ENCODE measurements at regions not wholly inside any gene's neighbourhood (a gene's known extent, or its start where the extent isn't known, plus 50 kb on each side); places are given as distances from the start of the nearest gene placed in this dataset.
"Not testable (repeated sequence)": the region's sequence is repeated elsewhere in the genome, so short reads cannot be mapped to it uniquely, and the experiment has no call there.

DNA sequence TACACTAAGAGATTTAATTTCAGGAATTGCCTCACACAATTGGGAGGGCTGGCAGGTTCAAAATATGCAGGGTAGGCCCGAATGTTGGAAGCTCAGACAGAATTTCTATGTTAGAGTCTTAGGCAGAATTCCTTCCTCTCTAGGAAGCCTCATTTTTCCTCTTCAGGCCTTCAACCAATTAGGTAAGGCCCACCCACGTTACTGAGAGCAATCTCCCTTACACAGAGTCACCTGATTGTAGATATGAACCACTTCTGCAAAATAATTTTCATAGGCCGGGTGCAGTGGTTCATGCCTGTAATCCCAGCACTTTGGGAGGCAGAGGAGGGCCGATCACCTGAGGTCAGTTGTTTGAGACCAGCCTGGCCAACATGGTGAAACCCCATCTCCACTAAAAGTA, 50.2 kb upstream of the HIVEP1 start:
- DNase-seq = no peak

DNA sequence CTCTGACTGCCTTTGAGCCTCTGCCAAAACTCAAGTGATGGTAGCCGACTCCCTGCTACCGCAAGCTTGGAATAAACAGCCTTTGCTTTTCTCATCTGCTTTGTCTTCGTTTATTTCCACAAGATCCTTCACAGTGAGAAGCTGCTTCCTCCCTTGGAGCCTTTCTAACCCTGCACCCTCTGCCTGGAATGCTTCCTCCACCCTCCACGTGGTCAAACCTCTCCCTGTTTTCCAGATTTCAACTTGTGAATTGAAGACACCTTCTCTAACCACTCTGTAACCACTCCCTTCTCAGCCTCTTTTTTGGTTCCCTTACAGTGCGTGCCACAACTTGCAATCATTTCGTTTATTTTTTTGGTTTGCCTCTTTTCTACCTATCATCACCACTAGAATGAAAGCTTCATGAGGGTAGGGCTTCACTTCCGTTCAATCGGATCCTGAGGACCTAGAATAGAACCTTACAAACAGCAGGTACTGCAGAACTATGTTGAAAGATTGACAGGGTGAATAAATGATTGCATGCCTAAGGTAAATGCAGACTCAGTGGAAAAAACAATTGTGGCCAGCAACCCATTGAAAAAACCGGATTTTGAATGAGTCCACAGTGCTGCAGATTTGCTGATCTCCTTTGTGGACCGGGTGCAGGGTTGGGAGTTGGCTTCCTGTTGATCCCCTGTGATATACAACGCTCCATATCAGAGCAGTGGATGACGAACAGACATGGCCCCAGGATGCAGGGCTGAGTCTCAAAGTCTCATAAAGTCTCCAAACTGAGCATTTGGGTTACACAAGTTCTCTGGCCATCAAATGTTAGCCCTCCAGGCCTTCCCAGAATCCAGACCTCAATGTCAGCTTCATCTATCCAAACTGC, 51.0 kb upstream of the HIVEP1 start:
- DNase-seq = no peak

DNA sequence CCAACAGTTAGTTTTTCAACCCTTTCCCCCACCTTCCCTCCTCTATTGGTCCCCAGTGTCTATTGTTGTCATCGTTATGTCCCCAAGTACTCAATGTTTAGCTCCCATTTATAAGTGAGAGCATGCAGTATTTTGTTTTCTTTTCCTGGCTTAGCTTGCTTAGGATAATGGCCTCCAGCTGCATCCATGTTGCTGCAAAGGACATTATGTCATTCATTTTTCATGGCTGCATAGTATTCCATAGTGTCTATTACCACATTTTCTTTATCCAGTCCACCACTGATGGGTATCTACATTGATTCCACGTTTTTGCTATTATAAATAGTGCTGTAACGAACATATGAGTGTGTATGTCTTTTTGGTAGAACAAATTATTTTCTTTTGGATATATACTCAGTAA, 55.3 kb upstream of the HIVEP1 start:
- DNase-seq = no peak

DNA sequence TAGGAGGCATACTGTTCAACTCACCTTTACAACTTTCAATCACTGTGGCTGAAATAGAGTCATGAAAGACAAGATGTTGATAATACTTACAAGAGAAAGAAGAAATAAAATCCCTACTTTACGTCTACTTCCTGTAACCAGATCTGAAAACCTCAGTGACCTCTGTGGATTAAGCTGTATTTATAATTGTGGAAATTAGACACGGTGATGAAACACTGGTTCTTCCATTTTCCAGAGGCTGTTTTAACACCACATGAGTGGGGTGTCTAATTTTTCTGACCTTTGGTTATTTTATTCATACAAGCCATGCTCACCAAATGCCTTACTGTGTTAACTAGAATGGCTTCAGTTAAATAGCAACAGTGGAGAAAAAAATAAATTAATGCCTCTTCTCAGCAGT, 58.5 kb upstream of the HIVEP1 start:
- DNase-seq = no peak

DNA sequence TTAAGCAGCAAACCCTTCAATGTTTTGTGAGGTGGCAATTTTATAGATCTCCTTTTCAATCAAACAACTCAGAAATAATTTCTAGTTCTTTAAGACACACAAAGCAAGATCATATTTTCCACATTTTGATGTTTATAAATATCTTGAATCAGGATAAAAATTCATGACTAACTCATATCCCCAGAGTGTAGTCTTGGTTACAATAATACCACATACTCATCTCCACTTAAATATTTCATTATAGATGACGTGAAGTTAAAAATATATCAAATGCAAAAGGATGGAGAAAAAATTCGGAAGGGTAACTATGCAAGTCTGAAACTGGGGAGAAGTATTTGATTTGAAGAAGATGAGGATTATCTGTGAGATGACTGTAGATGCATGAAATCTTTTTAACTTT, 59.8 kb upstream of the HIVEP1 start:
- no peak for DNase-seq

DNA sequence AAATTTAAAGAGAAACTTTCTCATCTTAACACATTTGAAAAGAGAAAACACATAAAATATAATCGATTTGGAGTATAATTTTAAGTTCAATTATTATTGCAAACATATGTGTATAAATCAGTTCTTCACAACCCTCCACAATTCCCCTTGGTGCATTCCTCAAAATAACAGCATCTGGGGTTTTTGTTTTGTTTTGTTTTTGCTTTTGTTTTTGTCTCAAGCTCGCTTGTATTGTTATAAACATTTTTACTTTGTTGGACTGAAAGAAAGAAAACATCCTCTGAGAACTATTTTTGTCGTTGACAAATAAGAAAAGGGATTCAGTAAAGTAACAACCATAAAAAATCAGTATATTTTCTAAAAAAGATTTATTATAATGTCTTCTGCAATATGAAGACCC, 60.2 kb upstream of the HIVEP1 start:
- no peak for DNase-seq

DNA sequence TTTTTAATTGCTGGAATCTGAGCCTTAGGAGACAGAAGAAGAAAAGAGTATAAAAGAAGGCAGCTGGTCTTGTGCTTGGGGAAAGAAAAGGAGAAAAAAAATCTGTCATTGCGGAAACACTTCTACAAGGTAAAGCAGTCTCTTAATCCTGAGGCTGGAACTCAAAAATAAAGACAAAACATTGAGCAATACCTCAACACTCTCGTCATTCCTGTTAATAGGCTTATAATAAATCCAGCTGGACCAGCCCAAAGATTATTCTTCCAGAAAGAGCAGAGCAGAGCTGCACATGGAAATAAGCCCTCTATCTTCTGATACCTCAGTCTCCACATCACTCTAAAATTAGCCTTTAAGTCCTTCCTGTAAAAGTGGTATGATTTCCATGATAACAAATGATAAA, 62.0 kb upstream of the HIVEP1 start:
- no peak for DNase-seq

DNA sequence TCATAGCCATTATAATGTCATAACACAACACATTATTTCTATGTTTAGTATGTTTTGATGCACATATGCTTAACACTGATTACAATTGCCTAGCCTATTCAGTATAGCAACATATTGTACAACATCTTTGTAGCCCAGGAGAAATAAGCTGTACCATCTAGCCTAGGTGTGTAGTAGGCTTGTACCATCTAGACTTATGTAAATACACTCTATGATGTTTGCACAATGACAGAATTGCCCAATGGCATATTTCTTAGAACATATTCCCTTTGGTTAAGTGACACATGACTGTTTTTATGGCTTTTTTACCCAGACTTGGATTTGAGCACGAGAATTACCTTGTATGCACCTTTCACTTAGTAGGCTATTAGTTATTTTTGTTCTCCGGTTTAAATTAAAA, 64.5 kb upstream of the HIVEP1 start:
- no peak for DNase-seq

DNA sequence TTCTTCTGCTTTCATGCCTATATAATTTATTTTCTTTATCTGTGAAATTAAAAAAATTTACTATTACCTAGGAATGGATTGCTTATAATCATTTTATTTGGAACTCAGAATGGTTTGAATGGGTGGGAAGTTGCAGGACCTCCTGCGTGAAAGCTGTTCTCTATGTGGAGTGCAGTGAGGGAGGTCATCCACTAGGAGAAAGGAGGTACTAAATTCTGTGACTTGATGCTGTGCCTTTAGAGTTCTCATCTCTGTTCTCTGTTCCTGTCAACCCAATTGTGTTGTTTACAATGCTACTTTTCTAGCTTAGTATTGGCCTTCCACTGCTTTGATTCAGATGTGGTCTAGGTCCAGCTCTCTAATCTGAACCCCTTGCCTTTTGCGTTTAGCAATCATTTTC, 65.0 kb upstream of the HIVEP1 start:
- DNase-seq = no peak

DNA sequence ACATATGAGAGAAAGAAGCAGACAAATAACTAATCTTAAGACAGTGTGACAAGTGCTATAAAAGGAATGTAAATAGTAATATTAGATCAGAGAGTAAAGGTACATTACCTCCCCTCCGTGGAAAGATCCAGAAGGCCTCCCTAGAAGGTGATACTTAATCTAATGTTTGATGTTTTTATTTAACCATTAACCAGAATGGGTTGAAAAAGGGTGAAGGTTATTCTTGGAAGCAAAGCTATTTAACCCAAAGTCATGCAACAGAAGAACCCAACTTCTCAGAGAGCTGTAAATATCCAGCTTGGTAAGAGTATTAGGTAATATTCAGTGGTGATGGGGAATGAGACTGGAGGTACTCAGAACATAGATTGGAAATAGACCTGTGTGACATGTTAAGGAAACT, 68.0 kb upstream of the HIVEP1 start:
- no peak for DNase-seq

DNA sequence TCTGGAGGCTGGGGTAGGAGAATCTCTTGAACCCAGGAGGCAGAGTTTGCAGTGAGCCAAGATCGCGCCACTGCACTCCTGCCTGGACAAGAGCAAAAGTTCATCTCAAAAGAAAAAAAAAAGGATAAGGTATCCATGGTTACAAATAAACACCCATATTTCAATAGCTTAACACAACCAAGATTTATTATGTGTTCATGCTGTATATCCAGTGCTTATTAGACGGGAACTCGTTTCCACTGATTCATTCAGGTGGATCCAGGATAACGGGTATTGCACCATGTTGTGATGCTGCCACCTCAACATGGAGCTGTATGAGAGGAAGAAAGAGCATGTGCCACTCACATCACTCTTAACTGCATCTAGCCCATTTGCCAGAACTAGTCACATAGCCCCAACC, 69.1 kb upstream of the HIVEP1 start:
- no peak for DNase-seq

DNA sequence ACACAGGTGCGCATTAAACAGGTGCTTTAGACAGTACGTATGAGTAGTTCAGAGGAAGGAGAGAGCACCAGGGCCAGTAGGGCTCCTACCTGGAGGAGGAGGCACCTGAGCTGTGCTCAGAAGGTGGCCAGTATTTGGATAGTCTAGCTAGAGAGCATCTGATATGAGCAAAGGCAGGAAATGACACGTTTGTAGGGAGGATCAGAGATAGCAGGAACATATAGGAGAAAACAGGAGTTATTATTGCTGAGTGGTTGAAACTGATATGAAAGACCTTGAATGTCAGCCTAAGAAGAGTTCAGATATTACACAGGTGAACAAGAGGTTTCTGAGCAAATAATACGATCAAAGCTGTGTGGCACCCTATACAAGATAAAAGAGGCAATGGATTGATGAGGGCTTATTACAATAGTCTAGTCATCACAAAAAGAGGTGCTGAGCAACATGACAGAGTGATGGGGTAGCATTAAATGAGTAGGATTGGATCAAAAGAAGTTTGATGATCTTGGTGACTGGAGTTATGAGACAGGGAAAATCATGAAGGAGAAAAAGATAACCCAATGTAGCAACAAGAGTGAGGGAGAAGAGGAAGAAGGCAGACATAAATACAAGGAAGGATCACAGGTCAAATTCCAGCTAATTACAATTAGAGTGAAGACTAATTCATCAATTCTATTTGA, 69.8 kb upstream of the HIVEP1 start:
- no peak for DNase-seq

DNA sequence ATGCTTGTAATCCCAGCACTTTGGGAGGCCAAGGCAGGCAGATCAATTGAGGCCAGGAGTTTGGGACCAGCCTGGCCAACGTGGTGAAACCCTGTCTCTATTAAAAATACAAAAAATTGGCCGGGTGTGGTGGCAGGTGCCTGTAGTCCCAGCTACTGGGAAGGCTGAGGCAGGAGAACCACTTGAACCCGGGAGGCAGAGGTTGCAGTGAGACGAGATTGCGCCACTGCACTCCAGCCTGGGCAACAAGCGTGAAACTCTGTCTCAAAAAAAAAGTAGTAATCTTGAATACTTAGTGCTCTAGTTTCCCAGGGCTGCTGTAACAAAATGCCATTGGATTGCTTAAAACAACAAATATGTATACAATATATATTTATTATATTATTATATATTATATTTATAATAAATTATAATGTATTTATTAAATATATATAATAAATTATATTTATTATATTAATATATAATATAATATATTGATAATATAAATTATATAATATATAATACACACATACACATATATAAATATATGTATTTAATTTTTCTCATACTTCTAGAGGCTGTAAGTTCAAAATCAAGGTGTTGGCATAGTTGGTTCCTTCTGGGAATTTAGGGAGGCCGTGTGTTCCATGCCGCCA, 71.5 kb upstream of the HIVEP1 start:
- not testable (repeated sequence) for DNase-seq

DNA sequence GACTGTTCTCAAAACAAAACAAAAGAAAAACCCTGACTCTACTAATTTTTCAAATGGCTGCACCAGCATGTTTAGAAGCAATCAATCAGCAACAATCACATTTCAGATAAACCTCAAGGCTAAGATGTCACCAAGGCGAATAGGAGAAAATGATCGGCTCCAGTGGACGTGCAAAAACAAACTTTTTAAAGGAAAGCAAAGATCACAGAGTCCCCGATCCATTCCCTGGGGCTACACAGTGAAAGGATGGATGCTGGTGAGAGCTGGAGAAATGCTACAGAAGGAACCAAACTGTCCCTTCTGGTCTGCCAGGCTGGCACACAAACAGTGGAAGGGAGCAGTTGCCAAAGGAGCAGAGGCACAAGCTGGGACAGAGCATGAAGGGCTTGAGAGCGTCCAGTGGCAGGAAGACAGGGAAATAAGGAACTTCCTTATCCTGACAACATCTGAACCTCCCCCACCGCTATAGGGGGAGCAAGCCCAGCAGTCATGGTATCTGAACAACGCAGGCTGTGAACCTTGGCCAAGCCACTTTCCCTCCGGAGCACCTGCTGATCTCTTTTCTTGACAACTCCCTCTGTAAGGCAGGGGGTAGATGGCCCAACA, 73.7 kb upstream of the HIVEP1 start:
- no peak for DNase-seq

DNA sequence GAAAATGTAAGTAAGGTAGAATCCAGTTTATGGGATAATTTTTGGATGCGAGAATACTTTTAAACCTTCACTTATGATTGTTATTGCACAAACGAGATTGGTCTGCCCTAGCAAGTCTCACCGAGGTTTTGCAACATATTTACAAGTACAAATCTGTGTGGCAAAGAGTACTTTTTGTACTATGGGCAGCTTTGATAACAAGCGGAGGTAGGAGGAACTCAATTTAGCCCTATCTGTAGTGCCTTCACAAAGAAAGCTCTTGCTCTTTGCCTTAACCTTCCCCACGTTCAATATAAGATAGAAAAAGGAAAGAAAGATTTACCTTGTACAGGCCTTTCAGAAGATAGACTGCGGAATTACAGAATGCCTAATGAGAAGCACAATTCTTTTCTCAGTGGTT, 77.5 kb upstream of the HIVEP1 start:
- DNase-seq = no peak

DNA sequence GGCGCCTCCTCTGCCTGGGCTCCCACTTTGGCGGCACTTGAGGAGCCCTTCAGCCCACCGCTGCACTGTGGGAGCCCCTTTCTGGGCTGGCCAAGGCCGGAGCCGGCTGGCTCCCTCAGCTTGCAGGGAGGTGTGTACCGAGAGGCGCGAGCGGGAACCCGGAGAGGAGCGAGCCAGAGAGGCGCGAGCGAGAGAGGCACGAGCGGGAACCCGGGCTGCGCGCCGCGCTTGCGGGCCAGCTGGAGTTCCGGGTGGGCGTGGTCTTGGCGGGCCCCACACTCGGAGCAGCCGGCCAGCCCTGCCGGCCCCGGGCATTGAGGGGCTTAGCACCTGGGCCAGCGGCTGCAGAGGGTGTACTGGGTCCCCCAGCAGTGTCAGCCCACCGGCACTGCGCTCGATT, 79.2 kb upstream of the HIVEP1 start:
- not testable (repeated sequence) for DNase-seq

DNA sequence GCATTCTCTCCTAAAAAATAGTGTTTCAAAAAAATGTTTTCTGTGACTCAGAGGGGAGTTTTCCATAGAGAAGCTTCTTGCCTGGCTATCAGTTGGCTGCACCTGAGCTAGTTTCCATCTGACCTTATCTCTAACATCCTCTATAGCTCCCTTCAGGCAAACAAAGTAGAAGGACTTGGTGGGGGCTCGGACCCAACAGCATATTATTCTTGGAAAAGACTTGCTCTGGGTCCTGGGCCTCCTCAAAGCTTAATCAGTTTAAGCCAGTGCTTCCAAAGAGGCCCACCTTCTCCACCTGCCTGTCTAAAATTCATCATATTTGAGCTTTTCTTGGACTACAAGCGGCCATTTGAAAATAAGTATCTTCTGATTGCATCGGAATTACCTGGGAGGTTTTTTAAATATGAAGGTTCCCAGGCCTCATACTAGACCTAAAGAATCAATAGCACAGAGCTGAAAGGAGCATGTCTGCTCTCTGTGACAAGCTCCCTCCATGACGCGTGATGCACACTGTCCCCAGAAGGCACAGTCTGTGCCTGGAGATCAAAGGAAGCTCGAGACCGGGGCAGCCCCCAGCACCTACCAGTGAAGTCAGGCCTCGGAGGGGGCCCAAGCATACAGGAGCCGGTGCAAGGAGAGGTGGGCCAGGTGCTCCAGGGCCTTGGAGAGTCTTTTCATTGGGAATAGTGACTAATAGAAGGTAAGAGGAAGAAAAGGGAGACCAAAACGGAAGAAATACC, 80.6 kb upstream of the HIVEP1 start:
- no peak for DNase-seq

DNA sequence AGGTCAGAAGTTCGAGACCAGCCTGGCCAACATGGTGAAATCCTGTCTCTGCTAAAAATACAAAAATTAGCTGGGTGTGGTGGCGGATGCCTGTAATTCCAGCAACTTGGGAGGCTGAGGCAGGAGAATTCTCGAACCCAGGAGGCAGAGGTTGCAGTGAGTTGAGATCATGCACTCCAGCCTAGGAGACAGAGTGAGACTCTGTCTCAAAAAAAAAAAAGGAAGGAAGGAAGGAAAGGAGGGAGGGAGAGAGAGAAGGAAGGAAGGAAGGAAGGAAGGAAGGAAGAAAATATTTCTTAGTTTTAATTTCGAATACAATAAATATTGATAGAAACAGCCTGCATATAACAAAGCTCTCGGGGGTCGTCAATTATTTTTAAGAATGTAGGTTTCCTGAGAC, 81.3 kb upstream of the HIVEP1 start:
- DNase-seq = not testable (repeated sequence)

DNA sequence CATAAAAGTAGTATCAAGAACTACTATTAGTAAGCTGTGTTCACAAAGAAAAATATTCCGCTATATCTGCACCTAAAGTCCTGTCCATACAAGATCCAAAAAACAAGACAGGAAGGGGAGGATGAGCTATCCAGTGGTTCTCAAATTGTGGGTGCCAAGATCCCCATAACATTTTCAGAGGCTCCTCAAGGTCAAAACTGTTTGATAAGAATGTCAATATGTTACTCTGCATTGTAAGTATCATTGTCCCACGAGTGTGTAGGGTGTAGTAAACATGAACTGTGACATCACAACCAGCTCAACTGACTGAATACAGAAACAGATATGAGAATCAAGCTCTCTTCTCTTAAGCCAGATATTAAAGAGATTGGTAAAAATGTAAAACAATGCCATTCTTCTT, 81.9 kb upstream of the HIVEP1 start:
- no peak for DNase-seq

DNA sequence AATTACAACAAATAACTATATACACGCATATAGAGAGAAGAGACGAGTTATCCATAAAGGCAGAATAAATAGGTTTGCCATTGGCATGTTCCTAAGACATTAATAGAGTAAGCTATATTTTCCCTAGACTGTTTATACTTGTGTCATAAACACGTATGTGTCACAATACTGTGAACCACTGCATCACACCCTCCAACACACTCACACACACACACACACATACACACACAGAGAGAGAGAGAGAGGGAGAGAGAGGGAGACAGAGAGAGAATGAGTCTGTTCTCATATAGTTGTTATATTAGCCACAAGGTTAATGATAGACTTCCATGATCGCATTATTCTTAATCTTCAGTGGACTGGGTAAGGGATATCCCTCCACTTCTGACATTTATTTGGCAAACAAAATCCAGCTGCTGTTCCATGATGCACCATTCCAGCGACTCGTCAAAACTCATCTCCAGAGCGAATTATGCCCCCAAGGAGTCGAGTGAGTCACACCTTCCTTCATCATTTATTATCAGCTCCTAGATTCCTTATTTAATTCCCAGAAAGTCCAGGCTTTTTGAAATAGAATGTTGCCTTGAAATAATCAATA, 82.8 kb upstream of the HIVEP1 start:
- no peak for DNase-seq
